ENCODE measurements at regions not wholly inside any gene's neighbourhood (a gene's known extent, or its start where the extent isn't known, plus 50 kb on each side); places are given as distances from the start of the nearest gene placed in this dataset.

DNA sequence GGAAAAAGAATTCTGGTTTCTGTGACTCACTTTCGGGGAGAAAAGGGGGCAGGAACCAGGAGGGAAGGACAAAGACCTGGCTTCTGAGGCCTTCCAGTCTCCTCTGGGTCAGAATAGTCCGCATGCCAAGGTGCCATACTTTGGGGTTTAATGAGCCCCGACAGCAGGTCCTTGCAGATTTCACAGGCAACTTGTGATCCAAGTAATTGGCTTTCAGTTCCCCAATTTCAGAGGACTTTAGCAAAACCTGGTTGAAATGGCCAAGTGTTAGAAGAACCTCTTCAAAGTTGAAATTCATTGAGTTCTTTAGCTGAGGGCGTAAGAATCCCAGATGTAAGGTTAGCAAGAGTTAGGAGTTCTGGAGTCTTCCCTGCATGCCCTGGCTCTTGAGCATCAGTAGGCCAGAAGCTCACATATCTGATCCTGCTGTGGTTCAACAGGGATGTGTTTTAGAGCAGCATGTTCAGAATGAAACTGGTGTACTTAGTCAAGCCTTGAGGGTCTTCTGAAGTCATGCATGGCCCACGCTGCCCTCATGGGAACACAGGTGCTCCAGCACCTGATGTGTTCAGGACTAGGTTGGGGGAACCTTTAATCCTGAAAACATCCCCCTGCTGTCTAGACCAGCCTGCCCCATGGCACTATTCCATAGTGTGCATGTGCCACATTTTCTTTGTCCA is 143.0 kb downstream of the NUP35 start:
- no peak overlapping the region for H3K4me3 ChIP-seq (ENCODE audit: low read depth, low read length)
- TF ChIP-seq CTCF (IDR thresholded peaks at IDR 0.05; ENCODE audit: low read depth, low read length, missing control alignments) = no peak
- no peak for DNase-seq (ENCODE audit: low read depth)

GRCh38 chr2:183269956-183270355 is 145.7 kb downstream of the NUP35 start:
- H3K4me3 ChIP-seq (ENCODE audit: low read depth, low read length) = no peak overlapping the region
- DNase-seq (ENCODE audit: low read depth) = no peak
- no peak for TF ChIP-seq CTCF (IDR thresholded peaks at IDR 0.05; ENCODE audit: low read depth, low read length, missing control alignments)

- no peak for TF ChIP-seq CTCF (IDR thresholded peaks at IDR 0.05; ENCODE audit: low read depth, low read length, missing control alignments)
- no peak for DNase-seq (ENCODE audit: low read depth)
- H3K4me3 ChIP-seq (ENCODE audit: low read depth, low read length) = no peak overlapping the region
Observed at GRCh38 chr2:183283209-183283608, 159.0 kb downstream of the NUP35 start.

GRCh38 chr2:183284606-183285005 is 160.4 kb downstream of the NUP35 start:
- no peak overlapping the region for H3K4me3 ChIP-seq (ENCODE audit: low read depth, low read length)
- TF ChIP-seq CTCF (IDR thresholded peaks at IDR 0.05; ENCODE audit: low read depth, low read length, missing control alignments) = no peak
- DNase-seq (ENCODE audit: low read depth) = no peak

- H3K4me3 ChIP-seq (ENCODE audit: low read depth, low read length) = no peak overlapping the region
- no peak for TF ChIP-seq CTCF (IDR thresholded peaks at IDR 0.05; ENCODE audit: low read depth, low read length, missing control alignments)
- no peak for DNase-seq (ENCODE audit: low read depth)
Observed at GRCh38 chr2:183291436-183291835, 167.2 kb downstream of the NUP35 start.

GRCh38 chr2:183292028-183292427 is 167.8 kb downstream of the NUP35 start:
- no peak for TF ChIP-seq CTCF (IDR thresholded peaks at IDR 0.05; ENCODE audit: low read depth, low read length, missing control alignments)
- DNase-seq (ENCODE audit: low read depth) = no peak
- H3K4me3 ChIP-seq (ENCODE audit: low read depth, low read length) = no peak overlapping the region

DNA sequence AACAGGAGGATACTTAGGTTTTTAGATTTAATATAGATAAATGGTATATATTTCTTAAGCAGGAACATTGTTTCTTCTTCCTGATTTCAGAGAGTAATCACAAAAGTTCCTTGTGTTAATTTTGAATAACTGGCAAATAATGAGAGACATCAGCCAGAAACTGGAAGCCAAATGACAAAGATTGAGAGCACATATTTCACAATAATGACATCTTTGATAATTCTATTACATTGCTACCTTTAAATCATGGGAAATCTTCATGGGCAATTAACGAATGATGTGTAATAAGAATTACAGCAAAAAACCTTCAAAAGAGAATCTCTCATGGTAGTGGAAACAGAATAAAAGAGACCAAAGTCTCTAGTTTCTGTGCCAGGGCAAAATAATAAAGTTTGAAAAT is 215.1 kb downstream of the NUP35 start:
- no peak for DNase-seq (ENCODE audit: low read depth)
- TF ChIP-seq CTCF (IDR thresholded peaks at IDR 0.05; ENCODE audit: low read depth, low read length, missing control alignments) = no peak
- no peak overlapping the region for H3K4me3 ChIP-seq (ENCODE audit: low read depth, low read length)
